ENCODE measurements at regions not wholly inside any gene's neighbourhood (a gene's known extent, or its start where the extent isn't known, plus 50 kb on each side); places are given as distances from the start of the nearest gene placed in this dataset.

GRCh38 chrX:87873347-87873941 lies 355.8 kb downstream of the KLHL4 start:
- TF ChIP-seq CTCF (IDR thresholded peaks at IDR 0.05; ENCODE audit: insufficient read depth, low read depth, low read length) = no peak
- TF ChIP-seq EZH2 (IDR thresholded peaks at IDR 0.05; ENCODE audit: insufficient read depth, low read length) = no peak

Measured in astrocyte (in vitro differentiated cells and primary cell).